ENCODE measurements at regions not wholly inside any gene's neighbourhood (a gene's known extent, or its start where the extent isn't known, plus 50 kb on each side); places are given as distances from the start of the nearest gene placed in this dataset.

GRCh38 chr6:164296411-164296810 is 881.9 kb downstream of the QKI start:
- no peak overlapping the region for H3K27ac ChIP-seq (ENCODE audit: low read length)
- H3F3A ChIP-seq (ENCODE audit: insufficient read depth, low read length, poor library complexity, severe bottlenecking): no peaks in the 10 kb centered on the region
- H4K20me1 ChIP-seq (ENCODE audit: insufficient read depth): no peaks in the 10 kb centered on the region
- no peak overlapping the region for H2AFZ ChIP-seq (ENCODE audit: low read depth, low read length)
- H3K36me3 ChIP-seq (ENCODE audit: insufficient read depth, low read length): no peaks in the 10 kb centered on the region
- H3K9ac ChIP-seq (ENCODE audit: low read length): no peak overlapping the region
- no peaks in the 10 kb centered on the region for H3K27me3 ChIP-seq (ENCODE audit: insufficient read depth, low read depth, low read length)
- no peaks in the 10 kb centered on the region for H3K9me3 ChIP-seq (ENCODE audit: low read length)
- TF ChIP-seq EZH2 (IDR thresholded peaks at IDR 0.05; ENCODE audit: borderline replicate concordance, insufficient read depth, low read length, poor library complexity, severe bottlenecking): no peak
- no peak for TF ChIP-seq REST (IDR thresholded peaks at IDR 0.05; ENCODE audit: borderline replicate concordance)
- no peak for TF ChIP-seq EP300 (conservative IDR thresholded peaks at IDR 0.05; ENCODE audit: poor library complexity, severe bottlenecking)
- no peak for TF ChIP-seq RAD21 (conservative IDR thresholded peaks at IDR 0.05)
- no peak for TF ChIP-seq MXI1 (conservative IDR thresholded peaks at IDR 0.05; ENCODE audit: poor library complexity, severe bottlenecking)
- no peak for TF ChIP-seq TAF1 (IDR thresholded peaks at IDR 0.05; ENCODE audit: low read depth)
- TF ChIP-seq SMC3 (conservative IDR thresholded peaks at IDR 0.05; ENCODE audit: poor library complexity): no peak
- no peak for TF ChIP-seq CTCF (IDR thresholded peaks at IDR 0.05; ENCODE audit: poor library complexity, severe bottlenecking)
- no peak for TF ChIP-seq POLR2AphosphoS5 (IDR thresholded peaks at IDR 0.05)
- no peaks in the 10 kb centered on the region for H3K9me2 ChIP-seq (ENCODE audit: insufficient read depth, low read length)
- no peak overlapping the region for H3K4me3 ChIP-seq (ENCODE audit: low read length)
- H3K79me2 ChIP-seq (replicated peaks; ENCODE audit: insufficient read depth, low read length): no peaks in the 10 kb centered on the region
- no peak overlapping the region for H3K4me2 ChIP-seq (ENCODE audit: low read length)

GRCh38 chr6:164294047-164294784 is 879.7 kb downstream of the QKI start:
- Histone ChIP-seq H3K27ac (ENCODE audit: low read length) (no peak overlapping the region), H3K9me2 (ENCODE audit: insufficient read depth, low read length) (no peaks in the 10 kb centered on the region), H3K36me3 (ENCODE audit: insufficient read depth, low read length) (no peaks in the 10 kb centered on the region), H3K9me3 (ENCODE audit: low read length) (no peaks in the 10 kb centered on the region), H3K4me3 (ENCODE audit: low read length) (no peak overlapping the region), H3K79me2 (replicated peaks; ENCODE audit: insufficient read depth, low read length) (no peaks in the 10 kb centered on the region), H3K9ac (ENCODE audit: low read length) (no peak overlapping the region), H3K27me3 (ENCODE audit: insufficient read depth, low read depth, low read length) (no peaks in the 10 kb centered on the region), H2AFZ (ENCODE audit: low read depth, low read length) (no peak overlapping the region), H3F3A (ENCODE audit: insufficient read depth, low read length, poor library complexity, severe bottlenecking) (no peaks in the 10 kb centered on the region), H4K20me1 (ENCODE audit: insufficient read depth) (no peaks in the 10 kb centered on the region), H3K4me2 (ENCODE audit: low read length) (no peak overlapping the region)
- TF ChIP-seq TAF1 (IDR thresholded peaks at IDR 0.05; ENCODE audit: low read depth) (no peak), EZH2 (IDR thresholded peaks at IDR 0.05; ENCODE audit: borderline replicate concordance, insufficient read depth, low read length, poor library complexity, severe bottlenecking) (no peak), MXI1 (conservative IDR thresholded peaks at IDR 0.05; ENCODE audit: poor library complexity, severe bottlenecking) (no peak), REST (IDR thresholded peaks at IDR 0.05; ENCODE audit: borderline replicate concordance) (no peak), EP300 (conservative IDR thresholded peaks at IDR 0.05; ENCODE audit: poor library complexity, severe bottlenecking) (no peak), SMC3 (conservative IDR thresholded peaks at IDR 0.05; ENCODE audit: poor library complexity) (no peak), RAD21 (conservative IDR thresholded peaks at IDR 0.05) (no peak), POLR2AphosphoS5 (IDR thresholded peaks at IDR 0.05) (no peak), CTCF (IDR thresholded peaks at IDR 0.05; ENCODE audit: poor library complexity, severe bottlenecking) (no peak)

Data from neural cell (in vitro differentiated cells).